GM21723 (cell line): ENCODE measurements at regions not wholly inside any gene's neighbourhood (a gene's known extent, or its start where the extent isn't known, plus 50 kb on each side); places are given as distances from the start of the nearest gene placed in this dataset.
"Not testable (repeated sequence)": the region's sequence is repeated elsewhere in the genome, so short reads cannot be mapped to it uniquely, and the experiment has no call there.

ENCODE experiments used
- ATAC-seq: cut with Tn5 transposase; IDR thresholded peaks from one replicate; pipeline ENCODE4 v1.9.1; 2021; ENCODE audit warnings: mild to moderate bottlenecking, moderate library complexity; ENCODE audit not compliant: unreplicated experiment

DNA sequence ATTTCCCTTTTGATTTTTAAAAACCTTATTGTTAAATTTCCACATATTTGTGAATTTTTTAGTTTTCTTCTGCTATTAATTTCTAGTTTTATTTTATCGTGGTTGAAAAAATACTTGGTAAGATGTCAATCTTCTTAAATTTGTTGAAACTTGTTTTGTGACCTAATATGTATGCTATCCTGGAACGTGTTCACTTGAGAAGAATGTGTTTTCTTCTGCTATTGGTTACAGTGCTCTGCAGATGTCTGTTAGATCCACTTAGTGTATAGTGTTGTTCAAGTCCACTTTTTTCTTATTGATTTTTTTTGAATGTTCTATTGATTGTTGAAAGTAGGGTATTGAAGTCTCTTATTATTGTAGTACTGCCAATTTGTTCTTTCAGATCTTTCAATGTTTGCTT lies 116.5 kb upstream of the NETO1 start:
- no peak for ATAC-seq

- no peak for ATAC-seq
Observed at GRCh38 chr18:72973841-72974240, 106.1 kb upstream of the NETO1 start.

GRCh38 chr18:72965616-72966015 lies 97.8 kb upstream of the NETO1 start:
- ATAC-seq = no peak

DNA sequence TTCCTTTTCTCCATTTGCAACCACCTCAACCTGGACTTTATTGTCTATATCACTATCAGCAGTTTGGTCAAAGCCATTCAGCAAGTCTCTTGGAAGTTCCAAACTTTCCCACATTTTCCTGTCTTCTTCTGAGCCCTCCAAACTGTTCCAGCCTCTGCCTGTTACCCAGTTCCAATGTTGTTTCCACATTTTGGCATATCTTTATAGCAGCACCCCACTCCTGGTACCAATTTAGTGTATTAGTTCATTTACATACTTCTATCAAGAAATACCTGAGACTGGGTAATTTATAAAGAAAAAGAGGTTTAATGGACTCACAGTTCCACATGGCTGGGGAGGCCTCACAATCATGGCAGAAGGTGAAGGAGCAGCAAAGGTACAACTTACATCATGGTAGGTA lies 90.4 kb upstream of the NETO1 start:
- not testable (repeated sequence) for ATAC-seq

DNA sequence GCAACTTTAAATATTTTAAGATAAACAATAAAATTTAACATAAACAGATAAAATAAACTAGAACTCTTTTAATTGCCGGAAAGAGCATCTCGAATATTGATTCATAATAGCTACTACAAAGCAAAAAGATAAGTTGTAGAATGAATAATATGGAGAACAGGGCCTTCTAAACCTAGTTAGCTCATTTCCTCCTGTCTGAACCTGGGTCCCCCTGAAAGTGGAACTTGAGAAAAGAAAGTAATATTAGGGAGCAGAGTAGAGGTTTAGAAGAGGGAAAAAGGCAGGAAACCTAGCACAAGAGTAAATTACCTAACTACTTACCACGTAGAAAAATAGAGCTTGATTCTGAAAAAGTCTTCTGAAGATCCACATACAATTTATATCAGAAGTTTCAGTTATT lies 80.7 kb upstream of the NETO1 start:
- no peak for ATAC-seq

DNA sequence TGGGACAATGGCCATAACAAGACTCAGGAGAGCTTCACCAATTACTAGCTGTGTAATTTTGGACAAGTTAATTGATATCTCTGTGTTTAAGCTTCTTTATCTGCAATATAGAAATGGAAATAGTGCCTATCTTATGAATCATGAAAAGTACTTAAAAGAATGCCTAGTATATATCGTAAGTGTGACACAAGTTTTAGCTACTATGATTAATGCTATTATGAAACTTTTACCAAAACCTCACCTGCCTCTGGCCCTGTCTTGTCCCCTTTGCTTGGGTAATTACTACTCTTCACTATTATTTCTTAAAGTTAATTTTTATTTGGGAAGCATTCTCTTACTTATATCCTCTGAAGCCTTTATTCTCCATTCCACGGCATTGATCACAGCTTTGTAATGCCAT lies 75.0 kb upstream of the NETO1 start:
- ATAC-seq = no peak

DNA sequence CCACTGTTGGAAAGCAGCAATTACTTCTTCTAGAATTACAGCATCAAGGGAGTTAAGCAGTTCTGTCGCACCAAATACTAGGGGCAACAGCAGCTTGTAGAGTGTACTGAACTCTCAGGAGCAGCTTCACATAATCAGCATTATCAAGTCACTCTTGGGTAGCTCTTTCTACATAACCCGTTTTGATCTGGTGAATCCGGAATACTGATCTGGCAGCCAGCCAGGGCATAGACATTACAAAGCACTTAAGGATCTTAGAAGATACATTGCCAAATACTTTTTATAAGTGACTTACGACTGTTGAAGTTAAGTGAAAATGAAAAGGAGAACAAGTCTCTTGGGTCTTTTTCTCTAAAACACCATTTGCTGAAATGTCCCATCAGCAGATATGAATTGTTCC lies 73.2 kb upstream of the NETO1 start:
- no peak for ATAC-seq

GRCh38 chr18:72940509-72940908 lies 72.7 kb upstream of the NETO1 start:
- ATAC-seq = no peak

DNA sequence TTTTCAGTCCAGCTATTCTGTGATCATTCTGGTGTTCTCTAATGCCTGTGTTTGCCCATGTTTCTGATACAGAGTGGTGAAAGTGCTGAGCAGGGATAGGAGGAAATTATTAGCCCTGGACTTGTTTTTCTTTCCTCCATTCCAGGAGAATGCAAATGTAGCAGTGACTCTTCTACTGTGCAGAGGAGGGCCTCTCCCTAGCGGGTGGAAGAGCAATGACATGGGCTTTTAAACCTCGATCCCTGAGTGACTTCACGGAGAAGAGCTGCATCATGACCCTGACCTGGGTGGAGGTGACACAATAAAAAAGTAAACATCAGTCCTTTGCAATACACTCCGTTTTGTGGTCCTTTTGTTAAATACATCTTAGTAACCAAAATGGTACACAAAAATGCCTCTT lies 68.0 kb upstream of the NETO1 start:
- ATAC-seq = no peak

GRCh38 chr18:72922895-72923294 lies 55.1 kb upstream of the NETO1 start:
- no peak for ATAC-seq
